Naive thymus-derived CD4-positive, alpha-beta T cell (primary cell): ENCODE measurements at regions not wholly inside any gene's neighbourhood (a gene's known extent, or its start where the extent isn't known, plus 50 kb on each side); places are given as distances from the start of the nearest gene placed in this dataset.

Source experiments
- ATAC-seq: fragments of 150-1000 bp; cut with Tn5 transposase; 2 replicates; pipeline ENCODE4 v1.10.0; 2021; ENCODE audit warnings: mild to moderate bottlenecking, moderate library complexity
- CTCF ChIA-PET: fragments of 350-600 bp; sonication (Branson Sonifier 250); formaldehyde crosslinking; loops from one replicate; lab custom pipeline; 2021; ENCODE audit warnings: antibody characterized with exemption; lab: Charles Lee
- POLR2A ChIA-PET: fragments of 350-600 bp; sonication (Branson Sonifier 250); formaldehyde crosslinking; loops from one replicate; lab custom pipeline; 2021; ENCODE audit warnings: antibody characterized with exemption, inconsistent platforms; lab: Charles Lee
- DNase-seq, 9 donors: peaks; one replicate each; pipeline versions ENCODE4 v3.0.0 to v3.0.0-alpha.2; 2020 to 2022; ENCODE audit warnings: mixed read lengths in 1 of 9
- H3K27ac ChIP-seq: one replicate; pipeline ENCODE4 v1.7.0; 2013; ENCODE audit warnings: mild to moderate bottlenecking, low read depth, low read length, moderate library complexity
- H3K27me3 ChIP-seq, 2 donors: one replicate each; pipeline ENCODE4 v1.7.0; 2013; ENCODE audit warnings: low read length in 2 of 2, mild to moderate bottlenecking in 2 of 2, moderate library complexity in 2 of 2; ENCODE audit not compliant: control insufficient read depth in 2 of 2, insufficient read depth in 2 of 2
- H3K36me3 ChIP-seq, 3 experiments: 1 replicate in 2 of 3; 2 replicates in 1 of 3; pipeline ENCODE4 v1.7.0; 2013; ENCODE audit warnings: low read length in 3 of 3, mild to moderate bottlenecking in 3 of 3, moderate library complexity in 1 of 3; ENCODE audit not compliant: insufficient read depth in 3 of 3, control insufficient read depth in 2 of 3
- H3K4me1 ChIP-seq, 2 donors: one replicate each; pipeline ENCODE4 v1.7.0; 2013; ENCODE audit warnings: low read length in 2 of 2, mild to moderate bottlenecking in 2 of 2, moderate library complexity in 1 of 2; ENCODE audit not compliant: control insufficient read depth in 2 of 2, insufficient read depth in 2 of 2
- H3K4me3 ChIP-seq: 2 replicates; pipeline ENCODE4 v1.7.0; 2013; ENCODE audit warnings: mild to moderate bottlenecking, low read length
- H3K9me3 ChIP-seq, 3 experiments: 1 replicate in 2 of 3; 2 replicates in 1 of 3; pipeline ENCODE4 v1.7.0; 2013; ENCODE audit warnings: low read length in 3 of 3; ENCODE audit not compliant: control insufficient read depth in 2 of 3
- H3K27ac Mint-ChIP-seq, 9 donors: one replicate each; pipeline ENCODE4 v1.8.0; 2020 to 2022; ENCODE audit warnings: mixed read lengths in 9 of 9, mild to moderate bottlenecking in 8 of 9, moderate library complexity in 5 of 9, inconsistent platforms in 2 of 9
- H3K27me3 Mint-ChIP-seq, 5 donors: one replicate each; pipeline ENCODE4 v1.8.0; 2021 to 2022; ENCODE audit warnings: mixed read lengths in 5 of 5, mild to moderate bottlenecking in 1 of 5
- H3K36me3 Mint-ChIP-seq, 5 donors: one replicate each; pipeline ENCODE4 v1.8.0; 2020 to 2022; ENCODE audit warnings: mixed read lengths in 5 of 5, mild to moderate bottlenecking in 3 of 5, inconsistent platforms in 1 of 5
- H3K4me1 Mint-ChIP-seq, 7 donors: one replicate each; pipeline ENCODE4 v1.8.0; 2020 to 2022; ENCODE audit warnings: mixed read lengths in 7 of 7, mild to moderate bottlenecking in 3 of 7, inconsistent platforms in 1 of 7
- H3K4me3 Mint-ChIP-seq, 10 donors: one replicate each; pipeline ENCODE4 v1.8.0; 2020 to 2022; ENCODE audit warnings: mild to moderate bottlenecking in 10 of 10, mixed read lengths in 10 of 10, moderate library complexity in 6 of 10, inconsistent platforms in 2 of 10
- H3K9me3 Mint-ChIP-seq, 11 donors: one replicate each; pipeline ENCODE4 v1.8.0; 2020 to 2022; ENCODE audit warnings: mixed read lengths in 11 of 11, mild to moderate bottlenecking in 4 of 11, inconsistent platforms in 1 of 11, moderate library complexity in 1 of 11
- intact Hi-C, 2 donors: fragments of 100-400 bp; cut with micrococcal nuclease; formaldehyde crosslinking; loops; one replicate each; pipeline ENCODE4 v1.15.1; 2023

GRCh38 chrX:57752866-57753265, 72.8 kb upstream of the NLRP2B start:
- H3K36me3 Mint-ChIP-seq = no peaks in the 10 kb centered on the region
- Histone ChIP-seq H3K27ac (no peak overlapping the region), H3K9me3 (no peaks in the 10 kb centered on the region), H3K36me3 (no peaks in the 10 kb centered on the region), H3K4me1 (no peaks in the 10 kb centered on the region), H3K4me3 (no peak overlapping the region), H3K27me3 (no peaks in the 10 kb centered on the region)
- H3K4me1 Mint-ChIP-seq = no peaks in the 10 kb centered on the region
- ATAC-seq (no peak), DNase-seq (no peak)
- CTCF ChIA-PET = no interaction called here
- intact Hi-C loops = no loop called here
- no peaks in the 10 kb centered on the region for H3K27me3 Mint-ChIP-seq
- H3K4me3 Mint-ChIP-seq = no peak overlapping the region
- H3K27ac Mint-ChIP-seq = no peak overlapping the region
- POLR2A ChIA-PET = no interaction called here
- peaks cover 0 to 32% (median 11%) of the 10 kb centered on the region in 11 donors for H3K9me3 Mint-ChIP-seq

DNA sequence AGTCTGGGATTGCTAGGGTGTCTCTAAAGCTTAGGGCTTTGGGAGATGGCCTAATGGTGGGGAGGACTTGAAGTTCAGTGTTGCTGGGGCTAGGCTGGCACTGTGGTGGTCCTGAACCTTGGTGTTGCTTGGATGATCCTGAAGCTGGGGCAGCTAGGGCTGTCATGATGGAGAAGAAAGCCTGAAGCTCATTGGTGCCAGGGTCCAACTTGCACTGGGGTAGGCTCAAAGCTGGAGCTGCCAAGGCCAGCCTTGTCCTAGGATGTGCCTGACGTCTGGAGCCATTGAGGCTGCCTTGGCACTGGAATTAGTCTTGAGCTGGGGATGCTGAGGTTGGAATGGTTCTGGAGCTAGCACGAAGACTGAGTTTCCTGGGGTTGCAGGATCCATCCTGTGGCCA, 61.0 kb upstream of the NLRP2B start:
- H3K4me1 Mint-ChIP-seq = no peaks in the 10 kb centered on the region
- ChIA-PET POLR2A (no interaction called here), CTCF (no interaction called here)
- DNase-seq (no peak), ATAC-seq (no peak)
- intact Hi-C loops = no loop called here
- H3K9me3 Mint-ChIP-seq = peaks cover 0 to 4% (median 0%) of the 10 kb centered on the region in 11 donors
- Histone ChIP-seq H3K4me1 (no peaks in the 10 kb centered on the region), H3K36me3 (no peaks in the 10 kb centered on the region), H3K27me3 (no peaks in the 10 kb centered on the region), H3K4me3 (no peak overlapping the region), H3K27ac (no peak overlapping the region), H3K9me3 (no peaks in the 10 kb centered on the region)
- H3K27me3 Mint-ChIP-seq = peaks cover 0 to 15% (median 7%) of the 10 kb centered on the region in 5 donors
- no peaks in the 10 kb centered on the region for H3K36me3 Mint-ChIP-seq
- no peak overlapping the region for H3K4me3 Mint-ChIP-seq
- H3K27ac Mint-ChIP-seq = no peak overlapping the region

- Histone ChIP-seq H3K9me3 (no peaks in the 10 kb centered on the region), H3K27me3 (no peaks in the 10 kb centered on the region), H3K36me3 (no peaks in the 10 kb centered on the region), H3K4me1 (no peaks in the 10 kb centered on the region), H3K4me3 (no peak overlapping the region), H3K27ac (no peak overlapping the region)
- H3K36me3 Mint-ChIP-seq = no peaks in the 10 kb centered on the region
- no peaks in the 10 kb centered on the region for H3K9me3 Mint-ChIP-seq
- no peak for DNase-seq
- H3K4me1 Mint-ChIP-seq = no peaks in the 10 kb centered on the region
- ATAC-seq = no peak
- no peak overlapping the region for H3K4me3 Mint-ChIP-seq
- POLR2A ChIA-PET = no interaction called here
- H3K27ac Mint-ChIP-seq = no peak overlapping the region
- H3K27me3 Mint-ChIP-seq = peaks cover 0 to 4% (median 0%) of the 10 kb centered on the region in 5 donors
- CTCF ChIA-PET = no interaction called here
- intact Hi-C loops = no loop called here
Observed at GRCh38 chrX:57737881-57738280, 57.8 kb upstream of the NLRP2B start.
